ENCODE measurements at regions not wholly inside any gene's neighbourhood (a gene's known extent, or its start where the extent isn't known, plus 50 kb on each side); places are given as distances from the start of the nearest gene placed in this dataset.

- TF ChIP-seq, protein P1, sequence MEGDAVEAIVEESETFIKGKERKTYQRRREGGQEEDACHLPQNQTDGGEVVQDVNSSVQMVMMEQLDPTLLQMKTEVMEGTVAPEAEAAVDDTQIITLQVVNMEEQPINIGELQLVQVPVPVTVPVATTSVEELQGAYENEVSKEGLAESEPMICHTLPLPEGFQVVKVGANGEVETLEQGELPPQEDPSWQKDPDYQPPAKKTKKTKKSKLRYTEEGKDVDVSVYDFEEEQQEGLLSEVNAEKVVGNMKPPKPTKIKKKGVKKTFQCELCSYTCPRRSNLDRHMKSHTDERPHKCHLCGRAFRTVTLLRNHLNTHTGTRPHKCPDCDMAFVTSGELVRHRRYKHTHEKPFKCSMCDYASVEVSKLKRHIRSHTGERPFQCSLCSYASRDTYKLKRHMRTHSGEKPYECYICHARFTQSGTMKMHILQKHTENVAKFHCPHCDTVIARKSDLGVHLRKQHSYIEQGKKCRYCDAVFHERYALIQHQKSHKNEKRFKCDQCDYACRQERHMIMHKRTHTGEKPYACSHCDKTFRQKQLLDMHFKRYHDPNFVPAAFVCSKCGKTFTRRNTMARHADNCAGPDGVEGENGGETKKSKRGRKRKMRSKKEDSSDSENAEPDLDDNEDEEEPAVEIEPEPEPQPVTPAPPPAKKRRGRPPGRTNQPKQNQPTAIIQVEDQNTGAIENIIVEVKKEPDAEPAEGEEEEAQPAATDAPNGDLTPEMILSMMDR (IDR thresholded peaks at IDR 0.05; ENCODE audit: insufficient read depth, low read depth, low read length), result no peak
- no peak for TF ChIP-seq EZH2 (IDR thresholded peaks at IDR 0.05; ENCODE audit: insufficient read depth, low read length)
Observed at GRCh38 chr6:27565839-27566779, 93.2 kb upstream of the ZNF184 start.

All from astrocyte (in vitro differentiated cells and primary cell).